Muscle of leg (tissue), 3 donors: ENCODE measurements at regions not wholly inside any gene's neighbourhood (a gene's known extent, or its start where the extent isn't known, plus 50 kb on each side); places are given as distances from the start of the nearest gene placed in this dataset.
A peak's percentile ranks its signal among the peaks of the same experiment; 100 is the strongest.
"Not testable (repeated sequence)": the region's sequence is repeated elsewhere in the genome, so short reads cannot be mapped to it uniquely, and the experiment has no call there.

Experiments used
- DNase-seq: peaks from one replicate; pipeline ENCODE4 v3.0.0; 2013
- H3K27ac ChIP-seq: one replicate; pipeline ENCODE4 v1.5.1; 2013; ENCODE audit warnings: mild to moderate bottlenecking, low read length, control low read depth
- H3K27me3 ChIP-seq: one replicate; pipeline ENCODE4 v1.6.1; 2013; ENCODE audit warnings: low read length; ENCODE audit not compliant: control insufficient read depth, insufficient read depth
- H3K36me3 ChIP-seq: one replicate; pipeline ENCODE4 v1.6.1; 2013; ENCODE audit warnings: low read length; ENCODE audit not compliant: control insufficient read depth, insufficient read depth
- H3K4me1 ChIP-seq: one replicate; pipeline ENCODE4 v1.6.1; 2013; ENCODE audit warnings: low read length; ENCODE audit not compliant: control insufficient read depth, insufficient read depth
- H3K4me3 ChIP-seq: one replicate; pipeline ENCODE4 v1.5.1; 2013; ENCODE audit warnings: low read length, control low read depth
- H3K9me3 ChIP-seq: replicated peaks from 2 replicates; pipeline ENCODE4 v1.6.1; 2013; ENCODE audit warnings: low read depth, low read length; ENCODE audit not compliant: control insufficient read depth
- WGBS: methylation state at CpG from one replicate; pipeline ENCODE4 v1.1.5; 2013; ENCODE audit warnings: missing lambda C conversion rate; ENCODE audit not compliant: insufficient coverage; 5-methylcytosine and 5-hydroxymethylcytosine counted together

GRCh38 chr3:33937628-33938027, 139.2 kb downstream of the PDCD6IP start:
- H3K4me1 ChIP-seq: no peaks in the 10 kb centered on the region
- no peaks in the 10 kb centered on the region for H3K27me3 ChIP-seq
- DNase-seq: no peak
- no peaks in the 10 kb centered on the region for H3K9me3 ChIP-seq
- no peak overlapping the region for H3K4me3 ChIP-seq
- no peaks in the 10 kb centered on the region for H3K36me3 ChIP-seq
- no peak overlapping the region for H3K27ac ChIP-seq
- WGBS: no CpG with 5 or more reads among the region's 1 CpG

- Histone ChIP-seq H3K27ac (no peak overlapping the region), H3K4me1 (no peaks in the 10 kb centered on the region), H3K9me3 (no peaks in the 10 kb centered on the region), H3K36me3 (no peaks in the 10 kb centered on the region), H3K4me3 (no peak overlapping the region), H3K27me3 (no peaks in the 10 kb centered on the region)
- no peak for DNase-seq
- WGBS: no CpG with 5 or more reads among the region's 5 CpGs
Observed at GRCh38 chr3:33940149-33940548, 141.7 kb downstream of the PDCD6IP start.

- 44% methylated on average over 4 of the region's 4 CpGs for WGBS
- peak; percentile 54 for DNase-seq
- no peak overlapping the region for H3K4me3 ChIP-seq
Observed at GRCh38 chr3:33940736-33941135, 142.3 kb downstream of the PDCD6IP start.

GRCh38 chr3:33941804-33942203, 143.4 kb downstream of the PDCD6IP start:
- H3K4me1 ChIP-seq: no peaks in the 10 kb centered on the region
- 80% methylated on average over 1 of the region's 1 CpG for WGBS
- no peaks in the 10 kb centered on the region for H3K36me3 ChIP-seq
- H3K4me3 ChIP-seq: no peak overlapping the region
- no peak overlapping the region for H3K27ac ChIP-seq
- no peaks in the 10 kb centered on the region for H3K27me3 ChIP-seq
- no peaks in the 10 kb centered on the region for H3K9me3 ChIP-seq
- DNase-seq: no peak

More at GRCh38 chr3:33940736-33941135, 142.3 kb downstream of the PDCD6IP start:
- Histone ChIP-seq H3K9me3 (no peaks in the 10 kb centered on the region), H3K4me1 (no peaks in the 10 kb centered on the region), H3K27me3 (no peaks in the 10 kb centered on the region), H3K27ac (no peak overlapping the region), H3K36me3 (no peaks in the 10 kb centered on the region)

GRCh38 chr3:33942483-33943150, 144.2 kb downstream of the PDCD6IP start:
- WGBS: no CpG with 5 or more reads among the region's 4 CpGs
- Histone ChIP-seq H3K4me3 (no peak overlapping the region), H3K27me3 (no peaks in the 10 kb centered on the region), H3K27ac (no peak overlapping the region), H3K9me3 (no peaks in the 10 kb centered on the region), H3K36me3 (no peaks in the 10 kb centered on the region), H3K4me1 (no peaks in the 10 kb centered on the region)
- no peak for DNase-seq

- no peak for DNase-seq
- Histone ChIP-seq H3K4me1 (no peaks in the 10 kb centered on the region), H3K4me3 (no peak overlapping the region), H3K27me3 (no peaks in the 10 kb centered on the region), H3K36me3 (no peaks in the 10 kb centered on the region), H3K27ac (no peak overlapping the region), H3K9me3 (no peaks in the 10 kb centered on the region)
Observed at GRCh38 chr3:33943277-33943676, 144.8 kb downstream of the PDCD6IP start.

GRCh38 chr3:33946612-33947011, 148.2 kb downstream of the PDCD6IP start:
- H3K27me3 ChIP-seq, H3K36me3 ChIP-seq, H3K4me3 ChIP-seq, H3K4me1 ChIP-seq, DNase-seq, H3K27ac ChIP-seq, H3K9me3 ChIP-seq: not testable (repeated sequence)

GRCh38 chr3:33947272-33948195, 149.1 kb downstream of the PDCD6IP start:
- Histone ChIP-seq H3K27ac (no peak overlapping the region), H3K27me3 (no peaks in the 10 kb centered on the region), H3K4me1 (no peaks in the 10 kb centered on the region), H3K9me3 (no peaks in the 10 kb centered on the region), H3K4me3 (no peak overlapping the region), H3K36me3 (no peaks in the 10 kb centered on the region)
- 57% methylated on average over 1 of the region's 4 CpGs for WGBS
- no peak for DNase-seq

- Histone ChIP-seq H3K36me3 (no peaks in the 10 kb centered on the region), H3K4me3 (no peak overlapping the region), H3K4me1 (no peaks in the 10 kb centered on the region), H3K27ac (no peak overlapping the region), H3K9me3 (no peaks in the 10 kb centered on the region), H3K27me3 (no peaks in the 10 kb centered on the region)
- no peak for DNase-seq
- WGBS: no CpG with 5 or more reads among the region's 1 CpG
Observed at GRCh38 chr3:33949074-33949473, 150.6 kb downstream of the PDCD6IP start.

- Histone ChIP-seq H3K9me3 (no peaks in the 10 kb centered on the region), H3K27ac (no peak overlapping the region), H3K4me1 (no peaks in the 10 kb centered on the region), H3K27me3 (no peaks in the 10 kb centered on the region), H3K4me3 (no peak overlapping the region), H3K36me3 (no peaks in the 10 kb centered on the region)
- no peak for DNase-seq
- no CpG with 5 or more reads among the region's 3 CpGs for WGBS
Observed at GRCh38 chr3:33954956-33955355, 156.5 kb downstream of the PDCD6IP start.
